ENCODE measurements at regions not wholly inside any gene's neighbourhood (a gene's known extent, or its start where the extent isn't known, plus 50 kb on each side); places are given as distances from the start of the nearest gene placed in this dataset.

DNA sequence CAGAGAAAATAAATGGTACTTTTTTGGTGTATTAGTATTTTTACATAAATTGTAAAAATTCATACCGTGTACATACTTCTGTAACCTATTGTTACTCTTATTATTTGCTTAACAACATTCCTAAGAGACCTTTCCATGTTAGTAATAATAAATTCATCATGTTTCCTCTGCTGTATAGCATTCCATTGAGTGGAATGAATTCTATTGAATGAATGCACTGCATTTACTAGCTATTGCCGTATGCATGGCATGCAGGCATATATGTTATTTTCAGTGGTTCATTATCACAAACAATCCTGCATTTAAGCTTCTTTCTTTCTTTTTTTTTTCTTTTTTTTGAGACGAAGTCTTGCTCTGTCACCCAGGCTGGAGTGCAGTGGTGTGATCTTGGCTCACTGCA, 137.6 kb upstream of the TBX3 start:
- no peak for TF ChIP-seq POLR2A (IDR thresholded peaks at IDR 0.05; ENCODE audit: extremely low read depth, insufficient read length)
- TF ChIP-seq, protein P1, sequence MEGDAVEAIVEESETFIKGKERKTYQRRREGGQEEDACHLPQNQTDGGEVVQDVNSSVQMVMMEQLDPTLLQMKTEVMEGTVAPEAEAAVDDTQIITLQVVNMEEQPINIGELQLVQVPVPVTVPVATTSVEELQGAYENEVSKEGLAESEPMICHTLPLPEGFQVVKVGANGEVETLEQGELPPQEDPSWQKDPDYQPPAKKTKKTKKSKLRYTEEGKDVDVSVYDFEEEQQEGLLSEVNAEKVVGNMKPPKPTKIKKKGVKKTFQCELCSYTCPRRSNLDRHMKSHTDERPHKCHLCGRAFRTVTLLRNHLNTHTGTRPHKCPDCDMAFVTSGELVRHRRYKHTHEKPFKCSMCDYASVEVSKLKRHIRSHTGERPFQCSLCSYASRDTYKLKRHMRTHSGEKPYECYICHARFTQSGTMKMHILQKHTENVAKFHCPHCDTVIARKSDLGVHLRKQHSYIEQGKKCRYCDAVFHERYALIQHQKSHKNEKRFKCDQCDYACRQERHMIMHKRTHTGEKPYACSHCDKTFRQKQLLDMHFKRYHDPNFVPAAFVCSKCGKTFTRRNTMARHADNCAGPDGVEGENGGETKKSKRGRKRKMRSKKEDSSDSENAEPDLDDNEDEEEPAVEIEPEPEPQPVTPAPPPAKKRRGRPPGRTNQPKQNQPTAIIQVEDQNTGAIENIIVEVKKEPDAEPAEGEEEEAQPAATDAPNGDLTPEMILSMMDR (IDR thresholded peaks at IDR 0.05; ENCODE audit: low read depth, low read length) = no peak
- TF ChIP-seq, protein P2, sequence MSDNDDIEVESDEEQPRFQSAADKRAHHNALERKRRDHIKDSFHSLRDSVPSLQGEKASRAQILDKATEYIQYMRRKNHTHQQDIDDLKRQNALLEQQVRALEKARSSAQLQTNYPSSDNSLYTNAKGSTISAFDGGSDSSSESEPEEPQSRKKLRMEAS (IDR thresholded peaks at IDR 0.05; ENCODE audit: low read depth, low read length) = no peak
